ENCODE measurements at regions not wholly inside any gene's neighbourhood (a gene's known extent, or its start where the extent isn't known, plus 50 kb on each side); places are given as distances from the start of the nearest gene placed in this dataset.

DNA sequence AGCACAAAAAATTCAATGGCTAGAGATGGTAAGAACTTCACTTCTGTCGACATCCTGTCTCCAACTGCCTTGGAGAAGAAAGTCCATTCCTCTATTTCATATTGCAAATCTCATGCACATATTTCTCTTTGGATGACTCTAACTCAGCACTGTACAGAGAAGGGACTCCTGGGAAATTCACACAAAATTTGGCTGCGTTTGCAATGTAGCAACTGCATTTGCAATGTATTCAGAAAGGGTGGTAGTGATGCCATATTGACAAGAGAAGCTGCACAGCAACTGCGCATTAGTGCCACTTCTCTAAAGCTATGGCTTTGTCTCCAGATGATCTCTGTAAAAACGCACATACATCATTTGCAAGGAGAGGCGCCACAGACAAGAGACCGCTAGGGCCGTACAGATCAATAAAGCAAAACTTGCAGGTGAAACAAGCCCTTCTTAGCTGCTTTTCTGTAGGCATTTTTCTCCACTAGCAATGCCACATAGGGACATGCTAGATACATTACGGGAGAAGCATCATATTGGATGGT lies 389.5 kb downstream of the TCERG1L start:
- Histone ChIP-seq H4K20me1 (ENCODE audit: insufficient read depth, low read length) (no peaks in the 10 kb centered on the region), H3K27me3 (ENCODE audit: insufficient read depth, low read length) (no peaks in the 10 kb centered on the region), H3K9me2 (ENCODE audit: low read depth, low read length) (no peaks in the 10 kb centered on the region), H3F3A (ENCODE audit: insufficient read depth, low read length) (no peaks in the 10 kb centered on the region), H3K4me2 (ENCODE audit: low read length) (no peak overlapping the region), H2AFZ (ENCODE audit: low read length) (no peak overlapping the region), H3K4me1 (ENCODE audit: insufficient read depth, low read length, severe bottlenecking) (no peaks in the 10 kb centered on the region), H3K36me3 (ENCODE audit: insufficient read depth, low read length) (no peaks in the 10 kb centered on the region), H3K9me3 (ENCODE audit: low read length) (no peaks in the 10 kb centered on the region), H3K79me2 (ENCODE audit: insufficient read depth, low read length) (no peaks in the 10 kb centered on the region), H3K4me3 (ENCODE audit: low read depth, low read length, poor library complexity, severe bottlenecking) (no peak overlapping the region), H3K27ac (ENCODE audit: low read depth, low read length, poor library complexity, severe bottlenecking) (no peak overlapping the region), H3K9ac (ENCODE audit: low read length) (no peak overlapping the region)
- TF ChIP-seq, protein P1, sequence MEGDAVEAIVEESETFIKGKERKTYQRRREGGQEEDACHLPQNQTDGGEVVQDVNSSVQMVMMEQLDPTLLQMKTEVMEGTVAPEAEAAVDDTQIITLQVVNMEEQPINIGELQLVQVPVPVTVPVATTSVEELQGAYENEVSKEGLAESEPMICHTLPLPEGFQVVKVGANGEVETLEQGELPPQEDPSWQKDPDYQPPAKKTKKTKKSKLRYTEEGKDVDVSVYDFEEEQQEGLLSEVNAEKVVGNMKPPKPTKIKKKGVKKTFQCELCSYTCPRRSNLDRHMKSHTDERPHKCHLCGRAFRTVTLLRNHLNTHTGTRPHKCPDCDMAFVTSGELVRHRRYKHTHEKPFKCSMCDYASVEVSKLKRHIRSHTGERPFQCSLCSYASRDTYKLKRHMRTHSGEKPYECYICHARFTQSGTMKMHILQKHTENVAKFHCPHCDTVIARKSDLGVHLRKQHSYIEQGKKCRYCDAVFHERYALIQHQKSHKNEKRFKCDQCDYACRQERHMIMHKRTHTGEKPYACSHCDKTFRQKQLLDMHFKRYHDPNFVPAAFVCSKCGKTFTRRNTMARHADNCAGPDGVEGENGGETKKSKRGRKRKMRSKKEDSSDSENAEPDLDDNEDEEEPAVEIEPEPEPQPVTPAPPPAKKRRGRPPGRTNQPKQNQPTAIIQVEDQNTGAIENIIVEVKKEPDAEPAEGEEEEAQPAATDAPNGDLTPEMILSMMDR (IDR thresholded peaks at IDR 0.05; ENCODE audit: low read length) = no peak
- no peak for TF ChIP-seq EZH2 (IDR thresholded peaks at IDR 0.05; ENCODE audit: borderline replicate concordance, low read length)

DNA sequence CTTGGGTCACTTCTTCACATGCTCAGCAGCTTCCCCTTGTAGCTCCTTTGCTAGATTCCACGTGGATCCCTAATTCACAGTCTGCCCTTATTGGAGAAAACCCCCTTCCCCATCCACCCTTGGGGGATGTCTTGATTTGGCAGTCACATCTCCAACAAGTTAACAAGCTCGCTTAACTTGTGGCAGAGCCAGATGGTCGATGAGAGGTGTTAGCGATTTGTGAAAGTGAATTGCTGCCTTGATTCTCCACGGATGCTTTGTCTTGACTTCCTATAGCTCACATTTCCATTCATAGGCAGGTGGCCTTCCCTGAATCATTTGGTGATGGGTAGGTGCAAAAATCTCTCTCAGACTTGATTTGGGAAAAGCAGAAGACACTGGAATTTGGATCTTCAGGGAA lies 387.9 kb downstream of the TCERG1L start:
- Histone ChIP-seq H3K27me3 (ENCODE audit: insufficient read depth, low read length) (no peaks in the 10 kb centered on the region), H3K9me2 (ENCODE audit: low read depth, low read length) (no peaks in the 10 kb centered on the region), H3F3A (ENCODE audit: insufficient read depth, low read length) (no peaks in the 10 kb centered on the region), H3K36me3 (ENCODE audit: insufficient read depth, low read length) (no peaks in the 10 kb centered on the region), H3K79me2 (ENCODE audit: insufficient read depth, low read length) (no peaks in the 10 kb centered on the region), H2AFZ (ENCODE audit: low read length) (no peak overlapping the region), H3K4me2 (ENCODE audit: low read length) (no peak overlapping the region), H3K4me1 (ENCODE audit: insufficient read depth, low read length, severe bottlenecking) (no peaks in the 10 kb centered on the region), H4K20me1 (ENCODE audit: insufficient read depth, low read length) (no peaks in the 10 kb centered on the region), H3K4me3 (ENCODE audit: low read depth, low read length, poor library complexity, severe bottlenecking) (no peak overlapping the region), H3K27ac (ENCODE audit: low read depth, low read length, poor library complexity, severe bottlenecking) (no peak overlapping the region), H3K9me3 (ENCODE audit: low read length) (no peaks in the 10 kb centered on the region), H3K9ac (ENCODE audit: low read length) (no peak overlapping the region)
- no peak for TF ChIP-seq EZH2 (IDR thresholded peaks at IDR 0.05; ENCODE audit: borderline replicate concordance, low read length)
- TF ChIP-seq, protein P1 (IDR thresholded peaks at IDR 0.05; ENCODE audit: low read length) = no peak

DNA sequence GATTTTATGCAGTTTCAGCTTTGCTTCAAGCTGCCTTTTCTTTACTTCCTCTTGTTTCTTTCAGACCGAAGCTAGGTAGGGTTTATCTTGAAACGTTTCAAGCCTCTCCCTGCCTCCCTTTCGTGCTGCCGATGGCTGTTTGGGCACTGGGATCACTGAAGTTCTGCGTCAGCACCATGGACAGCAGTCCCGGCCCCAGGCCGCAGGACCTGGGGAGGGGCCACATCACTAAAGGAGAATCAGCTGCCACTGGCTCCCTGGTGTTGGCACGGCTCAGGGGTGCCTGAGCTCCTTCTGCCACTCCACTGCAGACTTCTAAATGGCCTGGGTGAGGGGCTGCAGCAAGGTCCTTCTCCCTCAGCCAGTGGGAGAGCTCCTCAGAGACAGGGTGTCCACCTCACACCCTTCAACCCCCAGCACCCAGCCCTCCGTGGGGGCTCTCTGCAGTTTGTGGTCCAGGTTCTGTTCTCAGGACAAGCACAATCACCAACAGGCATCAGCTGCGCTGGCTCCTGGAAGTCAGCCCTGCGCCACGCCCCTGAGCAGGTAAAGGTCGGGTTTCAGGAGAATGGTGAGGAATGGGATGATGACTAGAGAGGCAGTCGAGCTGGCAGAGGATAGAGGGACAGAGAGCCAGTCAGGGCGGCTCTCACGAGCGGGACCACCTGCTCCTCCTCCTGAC lies 387.2 kb downstream of the TCERG1L start:
- no peak overlapping the region for H2AFZ ChIP-seq (ENCODE audit: low read length)
- no peaks in the 10 kb centered on the region for H3F3A ChIP-seq (ENCODE audit: insufficient read depth, low read length)
- H3K36me3 ChIP-seq (ENCODE audit: insufficient read depth, low read length) = no peaks in the 10 kb centered on the region
- no peaks in the 10 kb centered on the region for H3K79me2 ChIP-seq (ENCODE audit: insufficient read depth, low read length)
- no peak overlapping the region for H3K4me3 ChIP-seq (ENCODE audit: low read depth, low read length, poor library complexity, severe bottlenecking)
- H3K4me1 ChIP-seq (ENCODE audit: insufficient read depth, low read length, severe bottlenecking) = no peaks in the 10 kb centered on the region
- H3K27ac ChIP-seq (ENCODE audit: low read depth, low read length, poor library complexity, severe bottlenecking) = no peak overlapping the region
- no peak for TF ChIP-seq EZH2 (IDR thresholded peaks at IDR 0.05; ENCODE audit: borderline replicate concordance, low read length)
- TF ChIP-seq, protein P1 (IDR thresholded peaks at IDR 0.05; ENCODE audit: low read length) = no peak
- H3K27me3 ChIP-seq (ENCODE audit: insufficient read depth, low read length) = no peaks in the 10 kb centered on the region
- no peaks in the 10 kb centered on the region for H4K20me1 ChIP-seq (ENCODE audit: insufficient read depth, low read length)
- no peak overlapping the region for H3K4me2 ChIP-seq (ENCODE audit: low read length)
- H3K9ac ChIP-seq (ENCODE audit: low read length) = no peak overlapping the region
- H3K9me3 ChIP-seq (ENCODE audit: low read length) = no peaks in the 10 kb centered on the region
- no peaks in the 10 kb centered on the region for H3K9me2 ChIP-seq (ENCODE audit: low read depth, low read length)
